MM.1S (cell line): ENCODE measurements at regions not wholly inside any gene's neighbourhood (a gene's known extent, or its start where the extent isn't known, plus 50 kb on each side); places are given as distances from the start of the nearest gene placed in this dataset.

Source experiments
- DNase-seq: peaks from one replicate; pipeline ENCODE4 v3.0.0-alpha.2; 2015
- H2AFZ ChIP-seq: fragments of 300-600 bp; sonication (generic); 2 replicates; pipeline ENCODE4 v1.6.0; 2016; ENCODE audit warnings: antibody characterized with exemption, low read length
- H3F3A ChIP-seq: fragments of 300-600 bp; sonication (generic); 2 replicates; pipeline ENCODE4 v1.6.1; 2016; ENCODE audit warnings: mild to moderate bottlenecking, antibody characterized with exemption, low read length, moderate library complexity, mixed read lengths; ENCODE audit not compliant: insufficient read depth
- H3K27ac ChIP-seq: fragments of 300-600 bp; sonication (generic); 2 replicates; pipeline ENCODE4 v1.5.1; 2016; ENCODE audit warnings: mild to moderate bottlenecking, low read length
- H3K27me3 ChIP-seq: fragments of 300-600 bp; sonication (generic); replicated peaks from 2 replicates; pipeline ENCODE4 v1.6.0; 2016; ENCODE audit warnings: low read length; ENCODE audit not compliant: insufficient read depth
- H3K36me3 ChIP-seq: fragments of 300-600 bp; sonication (generic); replicated peaks from 2 replicates; pipeline ENCODE4 v1.6.1; 2016; ENCODE audit warnings: mild to moderate bottlenecking, low read length, mixed read lengths; ENCODE audit not compliant: insufficient read depth
- H3K4me1 ChIP-seq: fragments of 300-600 bp; sonication (generic); 2 replicates; pipeline ENCODE4 v1.6.1; 2016; ENCODE audit warnings: low read length, mixed read lengths
- H3K4me2 ChIP-seq: fragments of 300-600 bp; sonication (generic); 2 replicates; pipeline ENCODE4 v1.6.0; 2016; ENCODE audit warnings: low read depth, low read length
- H3K4me3 ChIP-seq: fragments of 300-600 bp; sonication (generic); 2 replicates; pipeline ENCODE4 v1.5.1; 2016; ENCODE audit warnings: low read length, mixed read lengths
- H3K79me2 ChIP-seq: fragments of 300-600 bp; sonication (generic); 2 replicates; pipeline ENCODE4 v1.6.1; 2016; ENCODE audit warnings: mixed run types, low read length, mixed read lengths
- H3K9ac ChIP-seq: fragments of 300-600 bp; sonication (generic); 2 replicates; pipeline ENCODE4 v1.6.1; 2016; ENCODE audit warnings: low read length, mixed read lengths
- H3K9me2 ChIP-seq: fragments of 300-600 bp; sonication (generic); replicated peaks from 2 replicates; pipeline ENCODE4 v1.6.1; 2016; ENCODE audit warnings: mild to moderate bottlenecking, low read length, mixed read lengths; ENCODE audit not compliant: insufficient read depth
- H3K9me3 ChIP-seq: fragments of 300-600 bp; sonication (generic); replicated peaks from 2 replicates; pipeline ENCODE4 v1.6.1; 2016; ENCODE audit warnings: mild to moderate bottlenecking, low read length, mixed read lengths; ENCODE audit not compliant: insufficient read depth
- H4K20me1 ChIP-seq: fragments of 300-600 bp; sonication (generic); 2 replicates; pipeline ENCODE4 v1.6.1; 2016; ENCODE audit warnings: mild to moderate bottlenecking, low read length, moderate library complexity, mixed read lengths; ENCODE audit not compliant: insufficient read depth
- EZH2 ChIP-seq: fragments of 300-600 bp; sonication (generic); optimal IDR thresholded peaks from 2 replicates; pipeline ENCODE3; 2017; ENCODE audit warnings: low read depth, mild to moderate bottlenecking, antibody characterized with exemption, low read length, mixed read lengths
- EZH2phosphoT487 ChIP-seq: fragments of 300-600 bp; sonication (generic); IDR thresholded peaks from 2 replicates; pipeline ENCODE4 v1.6.1; 2018; ENCODE audit warnings: antibody characterized with exemption, low read length
- TF ChIP-seq, protein P1 (sequence below): fragments of 300-600 bp; sonication (generic); IDR thresholded peaks from 2 replicates; pipeline ENCODE4 v1.5.1; 2016; ENCODE audit warnings: antibody characterized with exemption, low read length, mixed read lengths

DNA sequence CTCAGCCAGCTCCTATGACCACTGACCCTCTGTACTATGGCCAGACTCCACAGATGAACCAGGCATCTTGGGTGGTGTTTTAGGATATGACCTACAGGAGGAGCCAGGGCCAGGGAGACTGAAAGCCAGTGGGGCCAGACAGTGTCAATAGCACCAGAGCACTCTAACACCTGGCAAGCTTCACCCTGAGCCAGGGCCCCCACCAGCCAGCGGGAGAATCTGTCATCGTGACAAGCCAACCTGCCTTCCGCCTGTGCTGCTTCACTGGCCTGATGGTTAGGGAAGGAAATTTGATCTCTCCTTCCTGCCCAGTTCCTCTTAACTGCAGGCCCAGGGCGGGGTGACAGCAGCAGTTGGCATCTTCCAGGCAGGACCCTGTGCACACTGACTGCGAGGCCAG, 222.4 kb downstream of the UQCRFS1 start:
- Histone ChIP-seq H3K9me3 (no peaks in the 10 kb centered on the region), H3K4me1 (no peaks in the 10 kb centered on the region), H3K36me3 (no peaks in the 10 kb centered on the region), H2AFZ (no peak overlapping the region), H3K79me2 (no peaks in the 10 kb centered on the region), H3K27ac (no peak overlapping the region), H3K9me2 (no peaks in the 10 kb centered on the region), H3K4me3 (no peak overlapping the region), H3K4me2 (no peak overlapping the region), H3K9ac (no peak overlapping the region), H3F3A (no peaks in the 10 kb centered on the region), H3K27me3 (peaks cover 18% of the 10 kb centered on the region), H4K20me1 (no peaks in the 10 kb centered on the region)
- TF ChIP-seq EZH2, result no peak
- TF ChIP-seq, protein P1, sequence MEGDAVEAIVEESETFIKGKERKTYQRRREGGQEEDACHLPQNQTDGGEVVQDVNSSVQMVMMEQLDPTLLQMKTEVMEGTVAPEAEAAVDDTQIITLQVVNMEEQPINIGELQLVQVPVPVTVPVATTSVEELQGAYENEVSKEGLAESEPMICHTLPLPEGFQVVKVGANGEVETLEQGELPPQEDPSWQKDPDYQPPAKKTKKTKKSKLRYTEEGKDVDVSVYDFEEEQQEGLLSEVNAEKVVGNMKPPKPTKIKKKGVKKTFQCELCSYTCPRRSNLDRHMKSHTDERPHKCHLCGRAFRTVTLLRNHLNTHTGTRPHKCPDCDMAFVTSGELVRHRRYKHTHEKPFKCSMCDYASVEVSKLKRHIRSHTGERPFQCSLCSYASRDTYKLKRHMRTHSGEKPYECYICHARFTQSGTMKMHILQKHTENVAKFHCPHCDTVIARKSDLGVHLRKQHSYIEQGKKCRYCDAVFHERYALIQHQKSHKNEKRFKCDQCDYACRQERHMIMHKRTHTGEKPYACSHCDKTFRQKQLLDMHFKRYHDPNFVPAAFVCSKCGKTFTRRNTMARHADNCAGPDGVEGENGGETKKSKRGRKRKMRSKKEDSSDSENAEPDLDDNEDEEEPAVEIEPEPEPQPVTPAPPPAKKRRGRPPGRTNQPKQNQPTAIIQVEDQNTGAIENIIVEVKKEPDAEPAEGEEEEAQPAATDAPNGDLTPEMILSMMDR, result no peak
- TF ChIP-seq EZH2phosphoT487, result no peak
- DNase-seq, result no peak

DNA sequence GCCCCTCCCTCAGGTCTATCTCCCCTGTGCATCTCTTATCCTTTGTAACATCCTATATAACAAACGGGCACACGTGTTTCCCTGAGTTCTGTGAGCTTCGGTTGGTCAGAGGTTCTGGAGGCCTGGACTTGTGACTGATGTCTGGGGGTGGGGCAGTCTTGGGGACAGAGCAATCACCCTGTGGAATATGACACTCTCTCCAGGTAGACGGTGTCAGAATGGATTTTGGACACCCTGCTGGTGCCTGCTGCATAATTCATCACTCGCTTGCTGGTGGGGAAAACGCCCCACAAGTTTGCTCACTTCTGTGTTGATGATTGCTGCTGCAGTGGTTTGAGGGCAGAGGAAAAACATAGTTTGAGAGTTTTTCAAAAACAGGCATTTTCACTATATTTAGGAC, 223.2 kb downstream of the UQCRFS1 start:
- Histone ChIP-seq H3K4me3 (no peak overlapping the region), H3K27ac (no peak overlapping the region), H3K4me1 (no peaks in the 10 kb centered on the region), H3F3A (no peaks in the 10 kb centered on the region), H2AFZ (no peak overlapping the region), H3K9me3 (no peaks in the 10 kb centered on the region), H4K20me1 (no peaks in the 10 kb centered on the region), H3K36me3 (no peaks in the 10 kb centered on the region), H3K9me2 (no peaks in the 10 kb centered on the region), H3K79me2 (no peaks in the 10 kb centered on the region), H3K9ac (no peak overlapping the region), H3K4me2 (no peak overlapping the region), H3K27me3 (peaks cover 23% of the 10 kb centered on the region)
- TF ChIP-seq EZH2, result no peak
- TF ChIP-seq, protein P1, result no peak
- no peak for TF ChIP-seq EZH2phosphoT487
- no peak for DNase-seq

DNA sequence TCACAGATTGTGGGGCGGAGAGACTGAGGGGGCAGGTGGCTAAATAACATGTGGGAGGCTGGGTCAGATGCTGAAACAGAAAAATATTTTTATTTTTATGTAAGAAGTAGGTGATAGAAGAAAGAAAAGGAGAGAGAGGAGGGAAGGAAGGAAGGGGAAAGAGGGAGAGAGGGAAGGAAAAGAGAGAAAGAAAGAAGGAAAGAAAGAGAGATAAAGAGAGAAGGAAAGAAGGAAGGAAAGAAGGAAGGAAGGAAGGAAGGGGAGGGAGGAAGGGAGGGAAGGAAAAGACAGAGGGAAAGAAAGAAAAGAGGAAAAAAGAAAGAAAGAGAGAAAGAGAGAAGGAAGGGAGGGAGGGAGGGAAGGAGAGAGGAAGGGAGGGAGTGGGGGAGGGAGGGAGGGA, 224.9 kb downstream of the UQCRFS1 start:
- H3K4me2 ChIP-seq, result no peak overlapping the region
- H3K9me3 ChIP-seq, result no peaks in the 10 kb centered on the region
- H3F3A ChIP-seq, result no peaks in the 10 kb centered on the region
- no peak for DNase-seq
- H3K79me2 ChIP-seq, result no peaks in the 10 kb centered on the region
- no peak overlapping the region for H3K9ac ChIP-seq
- no peak overlapping the region for H3K27ac ChIP-seq
- no peaks in the 10 kb centered on the region for H3K9me2 ChIP-seq
- H4K20me1 ChIP-seq, result no peaks in the 10 kb centered on the region
- H2AFZ ChIP-seq, result no peak overlapping the region
- H3K36me3 ChIP-seq, result no peaks in the 10 kb centered on the region
- H3K4me1 ChIP-seq, result no peaks in the 10 kb centered on the region
- TF ChIP-seq EZH2, result no peak
- TF ChIP-seq, protein P1, result no peak
- no peak for TF ChIP-seq EZH2phosphoT487
- no peak overlapping the region for H3K4me3 ChIP-seq
- H3K27me3 ChIP-seq, result peaks cover 38% of the 10 kb centered on the region

DNA sequence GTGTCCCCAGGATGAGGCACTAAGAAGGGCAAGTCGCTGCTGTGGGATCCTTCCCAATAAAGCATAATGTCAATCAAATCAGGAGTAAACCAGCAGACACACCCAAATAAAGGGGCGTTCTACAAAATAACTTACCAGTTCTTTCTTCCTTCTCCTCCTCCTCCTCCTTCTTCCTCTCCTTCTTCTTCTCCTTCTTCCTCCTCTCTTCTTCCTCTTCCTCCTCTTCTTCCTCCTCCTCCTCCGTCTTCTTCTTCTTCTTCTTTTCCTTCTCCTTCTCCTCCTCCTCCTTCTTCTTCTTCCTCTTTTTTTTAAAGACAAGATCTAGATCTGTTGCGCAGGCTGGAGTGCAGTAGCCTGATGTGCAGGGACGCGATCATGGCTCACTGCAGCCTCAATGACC, 225.8 kb downstream of the UQCRFS1 start:
- Histone ChIP-seq H3K9ac (no peak overlapping the region), H3F3A (no peaks in the 10 kb centered on the region), H3K36me3 (no peaks in the 10 kb centered on the region), H3K4me2 (no peak overlapping the region), H2AFZ (no peak overlapping the region), H3K4me1 (no peaks in the 10 kb centered on the region), H3K79me2 (no peaks in the 10 kb centered on the region), H4K20me1 (no peaks in the 10 kb centered on the region), H3K9me3 (no peaks in the 10 kb centered on the region), H3K27me3 (peaks cover 47% of the 10 kb centered on the region), H3K27ac (no peak overlapping the region), H3K9me2 (no peaks in the 10 kb centered on the region), H3K4me3 (no peak overlapping the region)
- no peak for TF ChIP-seq EZH2
- no peak for TF ChIP-seq EZH2phosphoT487
- TF ChIP-seq, protein P1, result no peak
- DNase-seq, result no peak
